ENCODE measurements at regions not wholly inside any gene's neighbourhood (a gene's known extent, or its start where the extent isn't known, plus 50 kb on each side); places are given as distances from the start of the nearest gene placed in this dataset.
A peak's percentile ranks its signal among the peaks of the same experiment; 100 is the strongest.
"Not testable (repeated sequence)": the region's sequence is repeated elsewhere in the genome, so short reads cannot be mapped to it uniquely, and the experiment has no call there.

- no peak for DNase-seq (ENCODE audit: low read depth in 2 of 2)
Observed at GRCh38 chr2:234564699-234565098, 67.8 kb upstream of the ARL4C start.

- no peak for DNase-seq (ENCODE audit: low read depth in 2 of 2)
Observed at GRCh38 chr2:234559609-234560008, 62.7 kb upstream of the ARL4C start.

DNA sequence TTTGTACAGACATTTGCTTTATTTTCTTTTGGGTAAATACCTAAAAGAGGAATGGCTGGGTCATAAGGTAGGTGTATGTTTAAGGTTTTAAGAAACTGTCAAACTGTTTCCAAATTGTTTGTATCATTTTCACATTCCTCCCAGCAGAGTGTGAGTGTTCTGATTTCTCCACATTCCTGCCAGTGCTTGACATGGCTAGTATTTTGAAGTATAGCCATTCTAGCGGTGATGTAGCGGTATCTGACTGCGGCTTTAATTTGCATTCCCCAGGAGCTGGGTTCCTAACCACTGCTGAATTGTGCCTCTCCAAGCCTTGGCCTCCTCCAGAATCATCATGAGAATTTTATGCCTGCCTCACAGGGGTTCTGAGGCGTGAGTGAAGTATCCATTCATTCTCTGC is 61.8 kb upstream of the ARL4C start:
- DNase-seq (ENCODE audit: low read depth in 2 of 2), result no peak

DNA sequence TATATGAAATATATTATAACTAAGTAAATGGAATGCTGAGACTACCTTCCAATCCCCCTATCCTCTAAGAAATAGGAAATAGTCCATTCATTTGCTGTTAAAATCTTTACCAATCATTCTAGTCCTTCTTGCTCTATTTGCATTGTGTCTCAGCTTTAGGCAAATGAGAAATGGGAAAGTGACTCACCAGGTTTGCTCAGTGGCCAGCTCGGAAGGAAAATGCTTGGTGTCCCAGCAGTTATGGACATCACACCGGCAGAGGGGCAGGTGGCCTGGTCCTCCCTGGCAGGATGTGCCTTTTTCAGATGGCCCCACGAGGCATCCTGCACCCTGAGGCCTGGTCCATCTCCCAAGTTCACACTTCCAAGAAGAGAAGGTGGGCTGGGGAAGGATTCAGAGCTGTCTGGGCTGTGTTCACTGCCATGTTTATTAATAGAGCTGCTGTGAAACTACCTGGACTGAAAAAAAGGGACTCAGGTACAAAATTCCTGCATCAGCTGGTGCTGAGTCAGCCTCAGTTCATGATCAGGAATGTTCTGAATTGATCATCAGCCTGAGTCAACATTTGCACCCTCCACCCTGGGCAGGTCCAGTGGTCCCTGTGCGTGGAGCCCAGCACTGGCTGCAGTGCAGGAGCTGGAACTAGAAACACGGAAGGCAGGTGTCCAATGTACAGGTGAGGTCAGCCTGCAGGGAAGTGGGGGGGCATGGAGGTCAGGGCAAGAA is 60.1 kb upstream of the ARL4C start:
- no peak for DNase-seq (ENCODE audit: low read depth in 2 of 2)

GRCh38 chr2:234555616-234556249 is 58.9 kb upstream of the ARL4C start:
- DNase-seq (ENCODE audit: low read depth in 2 of 2), result no peak

- DNase-seq (ENCODE audit: low read depth in 2 of 2), result no peak
Observed at GRCh38 chr2:234555161-234555560, 58.3 kb upstream of the ARL4C start.

- not testable (repeated sequence) for DNase-seq (ENCODE audit: low read depth in 2 of 2)
Observed at GRCh38 chr2:234553223-234553622, 56.3 kb upstream of the ARL4C start.

DNA sequence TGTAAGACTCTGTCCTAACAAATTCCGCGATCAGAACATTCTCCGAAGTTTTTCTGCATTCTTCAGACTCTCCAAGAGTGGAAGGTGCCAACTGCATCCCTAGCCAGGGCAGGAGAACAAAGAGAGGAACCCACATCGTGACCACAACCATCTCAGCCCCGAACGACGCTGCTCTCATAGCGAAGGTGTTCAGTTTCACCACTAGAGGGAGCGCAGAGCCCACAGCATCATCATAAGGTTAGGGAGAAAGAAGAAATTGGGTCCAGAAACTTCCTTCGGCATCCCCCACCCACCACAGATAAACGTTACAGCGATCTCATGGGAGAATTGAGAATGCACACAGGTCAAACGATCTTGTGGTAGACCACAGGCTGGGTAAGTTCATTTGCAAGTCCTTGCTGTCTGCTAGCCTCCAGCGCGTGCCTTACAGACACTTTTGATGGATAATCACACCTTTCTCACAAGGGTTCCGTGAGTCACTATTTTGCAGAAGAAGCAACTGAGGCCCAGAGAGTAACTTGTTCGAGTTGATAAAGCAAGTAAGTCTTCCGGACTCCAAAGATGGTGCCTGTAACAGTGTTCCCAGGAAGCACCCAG is 53.7 kb upstream of the ARL4C start:
- peak; percentile 24 to 31 for DNase-seq (ENCODE audit: low read depth in 2 of 2)

- DNase-seq (ENCODE audit: low read depth in 2 of 2), result no peak
Observed at GRCh38 chr2:234550056-234550455, 53.2 kb upstream of the ARL4C start.

DNA sequence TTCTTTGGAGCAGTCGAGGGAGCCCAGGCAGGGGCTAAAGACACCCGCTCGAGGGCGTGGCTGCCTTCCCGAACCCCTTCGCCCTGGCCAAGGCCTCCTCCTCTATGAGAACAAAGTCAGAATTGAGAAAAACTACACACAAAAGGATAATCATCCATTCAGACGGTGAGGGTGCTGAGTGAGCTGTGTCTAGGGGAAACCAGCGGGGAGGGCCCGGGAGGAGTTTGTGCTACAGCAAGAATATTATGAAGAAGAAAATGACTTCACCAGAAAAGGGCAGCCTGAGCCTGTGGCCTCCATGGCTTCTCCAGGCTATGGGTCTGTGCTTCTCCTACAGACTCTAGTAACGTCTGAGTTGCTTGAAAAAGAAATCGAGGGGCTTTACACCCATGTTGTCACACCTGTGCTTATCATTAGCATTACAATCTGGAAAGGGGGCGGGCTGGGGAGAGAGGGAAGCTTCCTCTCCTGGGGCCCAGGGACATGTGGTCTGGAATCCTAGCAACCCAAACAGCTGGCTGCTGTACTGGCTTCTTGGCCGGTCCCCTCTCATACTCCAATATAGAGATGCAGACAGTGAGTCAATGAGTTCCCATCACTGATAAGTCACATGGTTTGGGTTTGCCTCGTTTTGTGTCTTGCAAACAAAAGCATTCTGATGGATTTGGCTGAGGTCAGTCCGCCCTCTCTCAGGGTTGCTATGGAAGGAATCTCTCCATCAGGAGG is 52.0 kb upstream of the ARL4C start:
- DNase-seq (ENCODE audit: low read depth in 2 of 2), result no peak

- DNase-seq (ENCODE audit: low read depth in 2 of 2), result no peak
Observed at GRCh38 chr2:234546770-234547169, 49.9 kb upstream of the ARL4C start.
